RWPE2 (cell line): ENCODE measurements at regions not wholly inside any gene's neighbourhood (a gene's known extent, or its start where the extent isn't known, plus 50 kb on each side); places are given as distances from the start of the nearest gene placed in this dataset.

ENCODE experiments used
- ATAC-seq: fragments of 200-7000 bp; cut with Tn5 transposase; 3 replicates; pipeline ENCODE4 v1.9.1; 2021; ENCODE audit warnings: low read depth
- DNase-seq: peaks from one replicate; pipeline ENCODE4 v3.0.0-alpha.2; 2020; ENCODE audit warnings: low spot score
- H3K27ac ChIP-seq: fragments of 450-650 bp; 2 replicates; pipeline ENCODE4 v1.5.1; 2017; ENCODE audit warnings: mild to moderate bottlenecking; ENCODE audit not compliant: poor library complexity, severe bottlenecking
- H3K27me3 ChIP-seq: fragments of 250-450 bp; sonication (Bioruptor Pico); 2 replicates; pipeline ENCODE4 v1.5.1; 2021; ENCODE audit warnings: mild to moderate bottlenecking, moderate library complexity; ENCODE audit not compliant: insufficient read depth, poor library complexity, severe bottlenecking
- H3K36me3 ChIP-seq: fragments of 250-450 bp; sonication (Bioruptor Pico); 2 replicates; pipeline ENCODE4 v1.5.1; 2020; ENCODE audit warnings: low read depth, mild to moderate bottlenecking, moderate library complexity
- H3K4me1 ChIP-seq: fragments of 250-450 bp; sonication (Bioruptor Pico); 2 replicates; pipeline ENCODE4 v1.5.1; 2021; ENCODE audit warnings: mild to moderate bottlenecking, moderate library complexity; ENCODE audit not compliant: insufficient read depth, poor library complexity, severe bottlenecking
- H3K4me3 ChIP-seq: fragments of 250-450 bp; sonication (Bioruptor Pico); 2 replicates; pipeline ENCODE4 v1.5.1; 2021; ENCODE audit warnings: mild to moderate bottlenecking, moderate library complexity; ENCODE audit not compliant: severe bottlenecking
- H3K9me3 ChIP-seq: fragments of 250-450 bp; sonication (Bioruptor Pico); 2 replicates; pipeline ENCODE4 v1.5.1; 2021; ENCODE audit warnings: mild to moderate bottlenecking, moderate library complexity; ENCODE audit not compliant: severe bottlenecking
- CTCF ChIP-seq: fragments of 450-650 bp; IDR thresholded peaks from one replicate; pipeline ENCODE4 v1.5.1; 2017; ENCODE audit warnings: mild to moderate bottlenecking, moderate library complexity; ENCODE audit not compliant: poor library complexity, severe bottlenecking

GRCh38 chr6:129957941-129958898 lies 60.2 kb upstream of the L3MBTL3 start:
- Histone ChIP-seq H3K4me3 (no peak overlapping the region), H3K9me3 (no peaks in the 10 kb centered on the region), H3K4me1 (peaks cover 8% of the 10 kb centered on the region), H3K36me3 (no peaks in the 10 kb centered on the region), H3K27ac (no peak overlapping the region), H3K27me3 (no peaks in the 10 kb centered on the region)
- peak; percentile 42 for DNase-seq
- TF ChIP-seq CTCF: no peak
- no peak for ATAC-seq

- Histone ChIP-seq H3K4me3 (no peak overlapping the region), H3K27me3 (no peaks in the 10 kb centered on the region), H3K9me3 (no peaks in the 10 kb centered on the region), H3K4me1 (peaks cover 8% of the 10 kb centered on the region), H3K36me3 (no peaks in the 10 kb centered on the region), H3K27ac (no peak overlapping the region)
- DNase-seq (no peak), ATAC-seq (no peak)
- TF ChIP-seq CTCF: no peak
Observed at GRCh38 chr6:129955584-129955983, 62.8 kb upstream of the L3MBTL3 start.

- no peaks in the 10 kb centered on the region for H3K36me3 ChIP-seq
- no peaks in the 10 kb centered on the region for H3K9me3 ChIP-seq
- H3K27ac ChIP-seq: no peak overlapping the region
- DNase-seq (no peak), ATAC-seq (peak; percentile 65)
- peaks cover 8% of the 10 kb centered on the region for H3K4me1 ChIP-seq
- no peak overlapping the region for H3K4me3 ChIP-seq
- no peak for TF ChIP-seq CTCF
- no peaks in the 10 kb centered on the region for H3K27me3 ChIP-seq
Observed at GRCh38 chr6:129954749-129955431, 63.5 kb upstream of the L3MBTL3 start.

GRCh38 chr6:129947797-129948196 lies 70.6 kb upstream of the L3MBTL3 start:
- H3K27me3 ChIP-seq: no peaks in the 10 kb centered on the region
- DNase-seq (no peak), ATAC-seq (no peak)
- no peak overlapping the region for H3K27ac ChIP-seq
- no peaks in the 10 kb centered on the region for H3K9me3 ChIP-seq
- TF ChIP-seq CTCF: no peak
- no peaks in the 10 kb centered on the region for H3K4me1 ChIP-seq
- H3K4me3 ChIP-seq: no peak overlapping the region
- no peaks in the 10 kb centered on the region for H3K36me3 ChIP-seq
